GM12892 (cell line): ENCODE measurements at regions not wholly inside any gene's neighbourhood (a gene's known extent, or its start where the extent isn't known, plus 50 kb on each side); places are given as distances from the start of the nearest gene placed in this dataset.

ENCODE experiments used
- DNase-seq: peaks from one replicate; pipeline ENCODE4 v3.0.0; 2011; ENCODE audit not compliant: insufficient read length
- FAIRE-seq: peaks from 2 replicates; lab custom pipeline; 2011; peaks lifted over from hg19 to GRCh38; lab: Jason Lieb, UNC
- POLR2A ChIP-seq: IDR thresholded peaks from 2 replicates; pipeline ENCODE4 v1.6.1; 2011; ENCODE audit warnings: low read depth, low read length, control low read depth
- POLR2AphosphoS5 ChIP-seq: IDR thresholded peaks from 2 replicates; pipeline ENCODE4 v1.6.1; 2011; ENCODE audit warnings: low read depth, low read length, control low read depth
- TAF1 ChIP-seq: IDR thresholded peaks from 2 replicates; pipeline ENCODE4 v1.6.1; 2011; ENCODE audit warnings: low read depth, mild to moderate bottlenecking, control low read depth, low read length, borderline replicate concordance

DNA sequence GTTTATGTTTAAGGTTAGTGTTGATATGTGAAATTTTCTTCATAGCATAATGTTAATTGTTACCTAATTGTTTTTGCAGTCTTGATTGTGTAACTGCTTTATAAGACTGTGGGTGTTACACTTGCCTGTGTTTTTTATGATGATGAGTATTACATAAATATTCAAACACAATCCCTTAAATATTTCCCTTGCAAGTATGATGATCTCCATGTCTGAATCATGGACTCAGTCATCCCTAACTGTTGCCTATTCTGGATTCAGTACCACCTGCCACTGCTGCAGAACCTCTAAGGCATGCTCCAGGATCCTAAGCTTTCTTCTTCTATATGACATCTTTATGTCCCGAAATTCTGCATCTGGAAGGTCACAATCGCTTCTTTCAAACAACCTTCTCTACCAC lies 246.3 kb upstream of the CLEC14A start:
- DNase-seq (no peak), FAIRE-seq (no peak)
- TF ChIP-seq TAF1 = no peak
- TF ChIP-seq POLR2A = no peak
- no peak for TF ChIP-seq POLR2AphosphoS5

DNA sequence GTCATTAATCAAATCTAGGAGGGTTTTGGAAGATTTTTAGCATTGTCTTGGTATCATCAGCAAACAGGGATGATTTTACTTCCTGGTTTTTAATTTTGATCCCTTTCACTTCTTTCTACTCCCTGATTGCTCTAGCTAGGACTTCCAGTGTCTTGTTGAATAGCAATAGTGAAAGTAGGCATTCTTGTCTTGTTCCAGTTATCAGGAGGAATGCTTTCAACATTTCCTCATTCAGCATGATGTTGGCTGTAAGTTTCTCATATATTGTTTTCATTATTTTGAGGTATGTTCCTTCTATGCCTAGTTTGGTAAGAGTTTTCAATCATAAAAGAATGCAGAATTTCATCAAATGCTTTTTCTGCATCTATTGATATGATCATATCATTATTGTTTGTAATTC lies 244.2 kb upstream of the CLEC14A start:
- DNase-seq (no peak), FAIRE-seq (no peak)
- TF ChIP-seq TAF1 = no peak
- no peak for TF ChIP-seq POLR2AphosphoS5
- no peak for TF ChIP-seq POLR2A

DNA sequence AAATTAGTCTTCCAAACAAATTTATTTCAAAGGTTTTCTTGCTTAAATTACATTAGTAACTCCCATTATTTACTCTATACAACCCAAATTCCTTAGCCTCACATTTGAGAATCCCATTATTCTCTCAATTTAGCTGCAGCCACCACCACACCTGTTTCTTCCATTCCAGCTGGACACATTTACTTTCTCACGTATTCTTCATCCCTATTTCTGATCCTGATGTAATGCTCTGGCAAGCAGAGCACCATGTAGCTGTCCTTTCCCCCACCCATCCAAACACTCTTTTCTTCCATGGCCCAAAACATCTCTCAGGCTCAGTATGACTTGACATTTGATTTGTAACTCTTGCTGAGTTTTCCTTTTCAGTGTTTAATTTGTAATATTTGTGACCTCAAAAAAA lies 240.2 kb upstream of the CLEC14A start:
- FAIRE-seq = no peak
- DNase-seq = no peak
- TF ChIP-seq TAF1 (no peak), POLR2A (no peak), POLR2AphosphoS5 (no peak)

GRCh38 chr14:38490273-38490672 lies 234.4 kb upstream of the CLEC14A start:
- FAIRE-seq = no peak
- DNase-seq = no peak
- no peak for TF ChIP-seq TAF1

- DNase-seq (no peak), FAIRE-seq (no peak)
- TF ChIP-seq POLR2A (no peak), TAF1 (no peak), POLR2AphosphoS5 (no peak)
Measured at GRCh38 chr14:38485026-38485425, 229.1 kb upstream of the CLEC14A start.

DNA sequence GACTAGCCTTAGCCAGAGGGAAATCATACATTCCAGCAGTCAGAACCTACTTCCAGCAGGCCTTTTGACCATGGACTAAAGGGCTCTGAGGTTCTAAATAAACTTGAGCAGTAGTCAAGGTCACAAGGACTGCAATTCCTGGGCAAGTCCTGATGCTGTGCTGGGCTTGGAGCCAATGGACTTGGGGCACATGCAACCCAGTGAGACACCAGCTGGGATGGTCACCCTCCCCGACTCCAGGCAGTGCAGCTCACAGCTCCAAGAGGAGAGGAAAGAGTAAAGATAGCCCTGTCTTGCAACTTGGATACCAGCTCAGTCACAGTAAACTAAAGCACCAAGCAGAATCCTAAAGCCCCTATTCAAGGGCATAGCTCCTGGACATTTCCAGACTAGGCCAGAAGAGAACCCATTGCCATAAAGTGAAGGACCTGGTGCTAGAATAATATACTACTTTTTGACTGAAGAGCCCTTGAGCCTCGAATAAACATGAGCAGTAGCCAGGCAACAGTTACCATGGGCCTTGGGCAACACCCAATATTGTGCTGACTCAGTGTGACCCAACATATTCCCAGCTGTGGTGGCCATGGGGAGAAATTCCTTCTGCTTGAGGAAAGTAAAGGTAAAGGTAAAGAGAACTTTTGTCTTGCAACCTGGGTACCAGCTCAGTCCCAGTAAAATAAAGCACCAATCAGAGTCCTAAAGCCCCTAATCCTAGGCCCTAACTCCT lies 226.2 kb upstream of the CLEC14A start:
- TF ChIP-seq POLR2A (no peak), POLR2AphosphoS5 (no peak), TAF1 (no peak)
- no peak for FAIRE-seq
- DNase-seq = no peak

DNA sequence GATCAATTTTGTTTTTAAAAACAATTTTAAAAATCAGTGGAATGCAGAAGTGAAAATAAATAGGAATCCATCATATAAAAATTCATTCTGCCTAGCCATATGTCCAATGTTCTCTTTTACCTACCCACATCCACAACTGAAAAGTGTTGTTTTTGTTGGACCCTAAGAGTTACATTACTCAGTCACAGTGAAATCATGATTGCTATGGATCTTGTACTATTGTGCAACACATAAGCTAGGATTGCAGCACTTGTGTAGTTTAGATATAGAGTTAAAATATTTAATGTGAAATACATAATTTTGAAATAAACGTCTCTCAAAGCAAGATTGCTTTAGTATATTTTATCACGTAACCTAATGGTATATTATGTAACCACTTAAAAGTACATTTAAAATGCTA lies 213.3 kb upstream of the CLEC14A start:
- no peak for DNase-seq
- TF ChIP-seq POLR2A (no peak), TAF1 (no peak), POLR2AphosphoS5 (no peak)
- no peak for FAIRE-seq

GRCh38 chr14:38442208-38442607 lies 186.3 kb upstream of the CLEC14A start:
- FAIRE-seq (no peak), DNase-seq (no peak)
- no peak for TF ChIP-seq TAF1
- TF ChIP-seq POLR2A = no peak
- no peak for TF ChIP-seq POLR2AphosphoS5

- FAIRE-seq = no peak
- DNase-seq = no peak
- no peak for TF ChIP-seq POLR2A
- TF ChIP-seq POLR2AphosphoS5 = no peak
- no peak for TF ChIP-seq TAF1
Measured at GRCh38 chr14:38432186-38432585, 176.3 kb upstream of the CLEC14A start.

- FAIRE-seq (no peak), DNase-seq (no peak)
- no peak for TF ChIP-seq TAF1
Measured at GRCh38 chr14:38431156-38431555, 175.3 kb upstream of the CLEC14A start.

DNA sequence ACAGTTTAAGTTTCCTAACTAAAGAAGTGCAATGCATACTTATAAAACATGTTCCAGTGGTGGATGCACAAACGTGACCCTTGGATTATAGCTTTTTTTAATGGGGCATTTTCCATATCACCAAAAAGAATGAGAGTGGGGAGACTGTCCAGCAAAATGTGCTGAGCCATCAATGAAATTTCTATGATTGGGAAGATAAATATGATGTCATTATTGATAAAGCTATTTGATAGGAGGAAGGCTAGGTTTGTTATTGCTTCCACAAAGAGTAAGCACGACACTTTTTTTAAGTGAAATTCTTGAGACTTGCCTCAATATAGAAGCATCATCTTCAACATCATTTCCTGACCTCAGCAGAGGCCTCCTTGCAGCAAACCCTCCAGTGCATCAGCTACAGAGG lies 174.6 kb upstream of the CLEC14A start:
- no peak for DNase-seq
- no peak for TF ChIP-seq POLR2AphosphoS5
- no peak for TF ChIP-seq POLR2A
- no peak for TF ChIP-seq TAF1
- FAIRE-seq = no peak

GRCh38 chr14:38425324-38425976 lies 169.6 kb upstream of the CLEC14A start:
- FAIRE-seq = no peak
- no peak for TF ChIP-seq POLR2AphosphoS5
- no peak for TF ChIP-seq TAF1
- TF ChIP-seq POLR2A = no peak
- DNase-seq = no peak

DNA sequence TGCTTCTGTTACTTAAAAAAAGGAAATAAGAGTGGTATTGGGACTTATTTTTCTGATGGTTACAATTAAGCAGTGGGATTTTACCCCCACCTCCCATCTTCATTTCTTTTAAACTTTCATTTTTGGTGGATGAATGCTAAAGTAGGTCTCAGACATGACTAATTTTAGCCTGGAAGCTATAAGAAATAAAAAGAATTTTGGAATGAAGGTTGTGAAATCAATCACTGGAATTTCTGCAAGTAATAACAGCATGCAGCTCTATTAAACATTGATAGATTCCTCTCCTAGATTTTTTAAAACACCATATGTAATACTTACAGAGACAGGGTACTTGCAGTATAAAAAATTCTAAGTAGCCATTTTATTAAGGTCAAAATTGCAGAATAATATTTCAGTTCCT lies 164.2 kb upstream of the CLEC14A start:
- FAIRE-seq (no peak), DNase-seq (no peak)
- TF ChIP-seq POLR2A (no peak), POLR2AphosphoS5 (no peak), TAF1 (no peak)
